ENCODE measurements at regions not wholly inside any gene's neighbourhood (a gene's known extent, or its start where the extent isn't known, plus 50 kb on each side); places are given as distances from the start of the nearest gene placed in this dataset.

- Histone ChIP-seq H3K9me3 (ENCODE audit: control insufficient read depth, low read length) (no peaks in the 10 kb centered on the region), H3K4me3 (ENCODE audit: extremely low read depth, insufficient read depth, low read length, poor library complexity, severe bottlenecking) (no peak overlapping the region), H3K36me3 (ENCODE audit: control insufficient read depth, insufficient read depth, low read length) (no peaks in the 10 kb centered on the region), H3K27ac (ENCODE audit: low read depth, low read length, severe bottlenecking) (no peak overlapping the region), H3K4me1 (ENCODE audit: control insufficient read depth, insufficient read depth, low read length, poor library complexity, severe bottlenecking) (no peaks in the 10 kb centered on the region)
- WGBS, 2 experiments (ENCODE audit: insufficient coverage in 2 of 2), result no CpG with 5 or more reads among the region's 1 CpG
Observed at GRCh38 chr4:164423819-164424218, 330.1 kb upstream of the SMIM31 start.

- no peaks in the 10 kb centered on the region for H3K9me3 ChIP-seq (ENCODE audit: control insufficient read depth, low read length)
- no peak overlapping the region for H3K4me3 ChIP-seq (ENCODE audit: extremely low read depth, insufficient read depth, low read length, poor library complexity, severe bottlenecking)
- WGBS, 2 experiments (ENCODE audit: insufficient coverage in 2 of 2), result 89 to 93% methylated on average over 1 to 3 of the region's 4 CpGs
- no peak overlapping the region for H3K27ac ChIP-seq (ENCODE audit: low read depth, low read length, severe bottlenecking)
- H3K4me1 ChIP-seq (ENCODE audit: control insufficient read depth, insufficient read depth, low read length, poor library complexity, severe bottlenecking), result no peaks in the 10 kb centered on the region
- no peaks in the 10 kb centered on the region for H3K36me3 ChIP-seq (ENCODE audit: control insufficient read depth, insufficient read depth, low read length)
Observed at GRCh38 chr4:164424846-164425245, 329.1 kb upstream of the SMIM31 start.

GRCh38 chr4:164428561-164428960 lies 325.4 kb upstream of the SMIM31 start:
- WGBS, 2 experiments (ENCODE audit: insufficient coverage in 2 of 2), result 60 to 100% methylated on average over 1 of the region's 2 CpGs
- Histone ChIP-seq H3K9me3 (ENCODE audit: control insufficient read depth, low read length) (no peaks in the 10 kb centered on the region), H3K36me3 (ENCODE audit: control insufficient read depth, insufficient read depth, low read length) (no peaks in the 10 kb centered on the region), H3K4me3 (ENCODE audit: extremely low read depth, insufficient read depth, low read length, poor library complexity, severe bottlenecking) (no peak overlapping the region), H3K27ac (ENCODE audit: low read depth, low read length, severe bottlenecking) (no peak overlapping the region), H3K4me1 (ENCODE audit: control insufficient read depth, insufficient read depth, low read length, poor library complexity, severe bottlenecking) (no peaks in the 10 kb centered on the region)

- H3K4me1 ChIP-seq (ENCODE audit: control insufficient read depth, insufficient read depth, low read length, poor library complexity, severe bottlenecking), result peaks cover 7% of the 10 kb centered on the region
- WGBS, 2 experiments (ENCODE audit: insufficient coverage in 2 of 2), result 71 to 100% methylated on average over 1 of the region's 3 CpGs
- no peak overlapping the region for H3K4me3 ChIP-seq (ENCODE audit: extremely low read depth, insufficient read depth, low read length, poor library complexity, severe bottlenecking)
- no peak overlapping the region for H3K27ac ChIP-seq (ENCODE audit: low read depth, low read length, severe bottlenecking)
- no peaks in the 10 kb centered on the region for H3K36me3 ChIP-seq (ENCODE audit: control insufficient read depth, insufficient read depth, low read length)
- H3K9me3 ChIP-seq (ENCODE audit: control insufficient read depth, low read length), result no peaks in the 10 kb centered on the region
Observed at GRCh38 chr4:164438321-164438720, 315.6 kb upstream of the SMIM31 start.

- no peak overlapping the region for H3K27ac ChIP-seq (ENCODE audit: low read depth, low read length, severe bottlenecking)
Observed at GRCh38 chr4:164439037-164439436, 314.9 kb upstream of the SMIM31 start.

GRCh38 chr4:164440199-164440598 lies 313.7 kb upstream of the SMIM31 start:
- peaks cover 7% of the 10 kb centered on the region for H3K4me1 ChIP-seq (ENCODE audit: control insufficient read depth, insufficient read depth, low read length, poor library complexity, severe bottlenecking)
- no peak overlapping the region for H3K27ac ChIP-seq (ENCODE audit: low read depth, low read length, severe bottlenecking)
- no peaks in the 10 kb centered on the region for H3K9me3 ChIP-seq (ENCODE audit: control insufficient read depth, low read length)
- H3K4me3 ChIP-seq (ENCODE audit: extremely low read depth, insufficient read depth, low read length, poor library complexity, severe bottlenecking), result no peak overlapping the region
- no CpG with 5 or more reads among the region's 1 CpG for WGBS, 2 experiments (ENCODE audit: insufficient coverage in 2 of 2)
- no peaks in the 10 kb centered on the region for H3K36me3 ChIP-seq (ENCODE audit: control insufficient read depth, insufficient read depth, low read length)

More at GRCh38 chr4:164439037-164439436, 314.9 kb upstream of the SMIM31 start:
- Histone ChIP-seq H3K4me3 (ENCODE audit: extremely low read depth, insufficient read depth, low read length, poor library complexity, severe bottlenecking) (no peak overlapping the region), H3K9me3 (ENCODE audit: control insufficient read depth, low read length) (no peaks in the 10 kb centered on the region), H3K4me1 (ENCODE audit: control insufficient read depth, insufficient read depth, low read length, poor library complexity, severe bottlenecking) (peaks cover 7% of the 10 kb centered on the region), H3K36me3 (ENCODE audit: control insufficient read depth, insufficient read depth, low read length) (no peaks in the 10 kb centered on the region)
- 83 to 95% methylated on average over 1 to 3 of the region's 4 CpGs for WGBS, 2 experiments (ENCODE audit: insufficient coverage in 2 of 2)

- H3K27ac ChIP-seq (ENCODE audit: low read depth, low read length, severe bottlenecking), result no peak overlapping the region
- no peaks in the 10 kb centered on the region for H3K36me3 ChIP-seq (ENCODE audit: control insufficient read depth, insufficient read depth, low read length)
- peaks cover 7% of the 10 kb centered on the region for H3K4me1 ChIP-seq (ENCODE audit: control insufficient read depth, insufficient read depth, low read length, poor library complexity, severe bottlenecking)
- no peak overlapping the region for H3K4me3 ChIP-seq (ENCODE audit: extremely low read depth, insufficient read depth, low read length, poor library complexity, severe bottlenecking)
- WGBS, 2 experiments (ENCODE audit: insufficient coverage in 2 of 2), result 100% methylated on average over 1 of the region's 1 CpG
- no peaks in the 10 kb centered on the region for H3K9me3 ChIP-seq (ENCODE audit: control insufficient read depth, low read length)
Observed at GRCh38 chr4:164441109-164441508, 312.8 kb upstream of the SMIM31 start.

- H3K27ac ChIP-seq (ENCODE audit: low read depth, low read length, severe bottlenecking), result no peak overlapping the region
- H3K36me3 ChIP-seq (ENCODE audit: control insufficient read depth, insufficient read depth, low read length), result no peaks in the 10 kb centered on the region
- no peak overlapping the region for H3K4me3 ChIP-seq (ENCODE audit: extremely low read depth, insufficient read depth, low read length, poor library complexity, severe bottlenecking)
- 74 to 100% methylated on average over 1 to 3 of the region's 3 CpGs for WGBS, 2 experiments (ENCODE audit: insufficient coverage in 2 of 2)
- peaks cover 7% of the 10 kb centered on the region for H3K4me1 ChIP-seq (ENCODE audit: control insufficient read depth, insufficient read depth, low read length, poor library complexity, severe bottlenecking)
- no peaks in the 10 kb centered on the region for H3K9me3 ChIP-seq (ENCODE audit: control insufficient read depth, low read length)
Observed at GRCh38 chr4:164442180-164442579, 311.8 kb upstream of the SMIM31 start.

GRCh38 chr4:164446516-164446915 lies 307.4 kb upstream of the SMIM31 start:
- H3K36me3 ChIP-seq (ENCODE audit: control insufficient read depth, insufficient read depth, low read length), result no peaks in the 10 kb centered on the region
- H3K9me3 ChIP-seq (ENCODE audit: control insufficient read depth, low read length), result no peaks in the 10 kb centered on the region

GRCh38 chr4:164461901-164462300 lies 292.0 kb upstream of the SMIM31 start:
- Histone ChIP-seq H3K9me3 (ENCODE audit: control insufficient read depth, low read length) (no peaks in the 10 kb centered on the region), H3K36me3 (ENCODE audit: control insufficient read depth, insufficient read depth, low read length) (no peaks in the 10 kb centered on the region), H3K4me3 (ENCODE audit: extremely low read depth, insufficient read depth, low read length, poor library complexity, severe bottlenecking) (no peak overlapping the region), H3K27ac (ENCODE audit: low read depth, low read length, severe bottlenecking) (no peak overlapping the region), H3K4me1 (ENCODE audit: control insufficient read depth, insufficient read depth, low read length, poor library complexity, severe bottlenecking) (no peaks in the 10 kb centered on the region)
- 50% methylated on average over 1 of the region's 2 CpGs; no CpG with 5 or more reads in 1 of the 2 experiments for WGBS, 2 experiments (ENCODE audit: insufficient coverage in 2 of 2)

More at GRCh38 chr4:164446516-164446915, 307.4 kb upstream of the SMIM31 start:
- no peaks in the 10 kb centered on the region for H3K4me1 ChIP-seq (ENCODE audit: control insufficient read depth, insufficient read depth, low read length, poor library complexity, severe bottlenecking)
- H3K27ac ChIP-seq (ENCODE audit: low read depth, low read length, severe bottlenecking), result no peak overlapping the region
- H3K4me3 ChIP-seq (ENCODE audit: extremely low read depth, insufficient read depth, low read length, poor library complexity, severe bottlenecking), result no peak overlapping the region

GRCh38 chr4:164462471-164462870 lies 291.5 kb upstream of the SMIM31 start:
- H3K4me1 ChIP-seq (ENCODE audit: control insufficient read depth, insufficient read depth, low read length, poor library complexity, severe bottlenecking), result no peaks in the 10 kb centered on the region
- H3K27ac ChIP-seq (ENCODE audit: low read depth, low read length, severe bottlenecking), result no peak overlapping the region
- no peak overlapping the region for H3K4me3 ChIP-seq (ENCODE audit: extremely low read depth, insufficient read depth, low read length, poor library complexity, severe bottlenecking)
- H3K36me3 ChIP-seq (ENCODE audit: control insufficient read depth, insufficient read depth, low read length), result no peaks in the 10 kb centered on the region
- H3K9me3 ChIP-seq (ENCODE audit: control insufficient read depth, low read length), result no peaks in the 10 kb centered on the region

- H3K4me3 ChIP-seq (ENCODE audit: extremely low read depth, insufficient read depth, low read length, poor library complexity, severe bottlenecking), result no peak overlapping the region
- H3K27ac ChIP-seq (ENCODE audit: low read depth, low read length, severe bottlenecking), result no peak overlapping the region
- H3K4me1 ChIP-seq (ENCODE audit: control insufficient read depth, insufficient read depth, low read length, poor library complexity, severe bottlenecking), result no peaks in the 10 kb centered on the region
- no peaks in the 10 kb centered on the region for H3K9me3 ChIP-seq (ENCODE audit: control insufficient read depth, low read length)
- H3K36me3 ChIP-seq (ENCODE audit: control insufficient read depth, insufficient read depth, low read length), result no peaks in the 10 kb centered on the region
- no CpG with 5 or more reads among the region's 1 CpG for WGBS, 2 experiments (ENCODE audit: insufficient coverage in 2 of 2)
Observed at GRCh38 chr4:164464313-164464712, 289.6 kb upstream of the SMIM31 start.
